ENCODE measurements at regions not wholly inside any gene's neighbourhood (a gene's known extent, or its start where the extent isn't known, plus 50 kb on each side); places are given as distances from the start of the nearest gene placed in this dataset.
"Not testable (repeated sequence)": the region's sequence is repeated elsewhere in the genome, so short reads cannot be mapped to it uniquely, and the experiment has no call there.

DNA sequence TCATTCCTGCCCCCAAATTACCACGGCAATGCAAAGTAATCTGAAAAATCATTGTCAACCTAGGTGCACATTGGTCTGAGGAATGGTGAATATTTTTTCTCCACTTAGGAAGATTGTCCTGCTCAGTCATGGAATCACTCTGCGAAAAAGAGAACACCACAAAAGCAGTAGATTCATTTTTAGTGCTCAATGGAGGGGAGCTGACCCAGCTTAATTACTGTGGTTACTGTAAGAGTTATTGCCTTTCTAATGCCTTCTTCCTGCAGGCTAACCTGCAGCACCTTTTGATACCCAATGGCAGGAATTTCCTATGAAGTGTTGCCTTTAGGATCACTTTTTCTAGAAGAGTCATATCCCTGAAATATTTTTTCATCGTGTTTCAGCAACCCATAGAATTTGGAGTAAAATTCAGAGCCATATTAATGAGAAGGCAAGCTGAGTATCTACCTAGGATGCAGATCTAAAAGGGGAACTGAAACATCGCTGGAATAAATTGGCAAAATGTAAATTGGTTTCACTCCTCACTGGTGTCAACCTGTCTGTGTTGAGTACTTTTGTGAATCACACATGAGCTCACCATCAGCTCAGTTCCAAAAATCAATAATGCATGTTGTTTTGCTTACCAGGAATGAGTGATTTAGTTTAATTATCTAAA is 464.5 kb downstream of the CSNK1G3 start:
- H3K27ac Mint-ChIP-seq (ENCODE audit: unreplicated experiment): no peak overlapping the region
- CTCF ChIA-PET: interaction anchor here (0.6 to 1.0 kb wide), 3 partner anchors 9 to 764 kb away, joined by 3 read pairs; no protein-coding TSS in a partner anchor
- H3K36me3 Mint-ChIP-seq (ENCODE audit: insufficient read depth, unreplicated experiment): no peaks in the 10 kb centered on the region
- H3K9me3 Mint-ChIP-seq (ENCODE audit: low read depth, unreplicated experiment): peaks cover under 1% of the 10 kb centered on the region
- H3K4me3 Mint-ChIP-seq (ENCODE audit: low read depth, unreplicated experiment): no peak overlapping the region
- no peak for DNase-seq
- BruUV-seq (replicated peaks): no TSS peak
- TF ChIP-seq CTCF (IDR thresholded peaks at IDR 0.05; ENCODE audit: unreplicated experiment): no peak
- no peaks in the 10 kb centered on the region for H3K27me3 Mint-ChIP-seq (ENCODE audit: unreplicated experiment)
- H3K4me1 Mint-ChIP-seq (ENCODE audit: low read depth, unreplicated experiment): no peaks in the 10 kb centered on the region
- intact Hi-C loops (cut with micrococcal nuclease; ENCODE audit: unreplicated experiment): no loop called here

DNA sequence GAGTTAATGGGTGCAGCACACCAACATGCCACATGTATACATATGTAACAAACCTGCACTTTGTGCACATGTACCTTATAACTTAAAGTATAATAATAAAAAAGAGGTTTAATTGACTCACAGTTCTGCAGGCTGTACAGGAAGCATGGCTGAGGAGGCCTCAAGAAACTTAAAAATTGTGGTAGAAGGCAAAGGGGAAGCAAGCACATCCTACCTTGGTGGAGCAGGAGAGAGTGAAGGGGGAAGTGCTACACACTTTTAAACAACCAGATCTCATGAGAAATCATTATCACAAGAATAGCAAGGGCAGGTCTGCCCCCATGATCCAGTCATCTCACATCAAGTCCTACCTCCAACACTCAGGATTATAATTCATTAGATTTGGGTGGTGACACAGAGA is 463.5 kb downstream of the CSNK1G3 start:
- intact Hi-C loops (cut with micrococcal nuclease; ENCODE audit: unreplicated experiment); CTCF ChIA-PET; BruUV-seq (replicated peaks); H3K27me3 Mint-ChIP-seq (ENCODE audit: unreplicated experiment); H3K4me1 Mint-ChIP-seq (ENCODE audit: low read depth, unreplicated experiment); H3K4me3 Mint-ChIP-seq (ENCODE audit: low read depth, unreplicated experiment); H3K27ac Mint-ChIP-seq (ENCODE audit: unreplicated experiment); DNase-seq; H3K9me3 Mint-ChIP-seq (ENCODE audit: low read depth, unreplicated experiment); H3K36me3 Mint-ChIP-seq (ENCODE audit: insufficient read depth, unreplicated experiment): not testable (repeated sequence)

DNA sequence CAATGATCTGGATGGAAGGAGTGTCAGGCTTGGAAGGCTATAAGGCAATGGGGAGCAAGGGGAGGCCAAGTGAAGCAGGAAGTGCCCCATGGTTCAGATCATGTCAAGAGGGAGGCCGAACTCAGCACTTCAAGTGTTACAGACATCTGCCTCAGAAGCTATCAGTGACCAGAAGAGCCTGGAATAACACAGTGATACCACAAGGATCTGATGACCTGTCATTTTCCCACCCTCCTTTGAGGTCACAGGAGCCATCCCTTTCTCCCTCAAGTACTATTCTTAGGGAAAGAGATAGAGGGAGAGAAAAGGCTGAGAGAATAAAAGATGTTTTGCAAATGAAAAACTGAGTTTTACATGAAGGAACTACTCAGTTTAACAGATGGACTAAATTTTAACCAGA is 454.8 kb downstream of the CSNK1G3 start:
- TF ChIP-seq CTCF (IDR thresholded peaks at IDR 0.05; ENCODE audit: unreplicated experiment): no peak
- no peak overlapping the region for H3K4me3 Mint-ChIP-seq (ENCODE audit: low read depth, unreplicated experiment)
- intact Hi-C loops (cut with micrococcal nuclease; ENCODE audit: unreplicated experiment): no loop called here
- CTCF ChIA-PET: interaction anchor here (0.6 kb wide), 1 partner anchor 1358 kb away, joined by 4 read pairs; no protein-coding TSS in a partner anchor
- H3K27me3 Mint-ChIP-seq (ENCODE audit: unreplicated experiment): no peaks in the 10 kb centered on the region
- H3K9me3 Mint-ChIP-seq (ENCODE audit: low read depth, unreplicated experiment): peaks cover 6% of the 10 kb centered on the region
- no peak for DNase-seq
- H3K4me1 Mint-ChIP-seq (ENCODE audit: low read depth, unreplicated experiment): no peaks in the 10 kb centered on the region
- no TSS peak for BruUV-seq (replicated peaks)
- no peaks in the 10 kb centered on the region for H3K36me3 Mint-ChIP-seq (ENCODE audit: insufficient read depth, unreplicated experiment)
- H3K27ac Mint-ChIP-seq (ENCODE audit: unreplicated experiment): no peak overlapping the region

DNA sequence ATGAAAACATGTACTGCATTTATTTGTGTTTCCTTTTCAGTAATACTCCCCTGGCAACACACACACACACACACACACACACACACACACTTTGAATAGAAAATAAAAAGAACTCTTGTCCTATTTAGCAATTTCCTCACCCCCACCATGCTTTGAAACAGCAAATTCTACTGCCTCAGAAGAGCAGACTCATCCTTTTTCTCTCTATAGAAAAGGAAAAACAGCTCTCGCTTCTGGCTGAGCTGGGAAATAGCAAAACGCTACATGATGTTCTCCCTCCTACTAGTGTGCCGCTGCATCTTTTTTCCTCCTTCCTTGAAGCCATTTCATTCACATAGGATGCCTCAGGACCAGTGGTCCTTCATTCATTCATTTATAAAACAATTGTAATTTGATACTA is 453.6 kb downstream of the CSNK1G3 start:
- intact Hi-C loops (cut with micrococcal nuclease; ENCODE audit: unreplicated experiment): no loop called here
- DNase-seq: no peak
- H3K9me3 Mint-ChIP-seq (ENCODE audit: low read depth, unreplicated experiment): no peaks in the 10 kb centered on the region
- H3K4me1 Mint-ChIP-seq (ENCODE audit: low read depth, unreplicated experiment): no peaks in the 10 kb centered on the region
- no peak overlapping the region for H3K27ac Mint-ChIP-seq (ENCODE audit: unreplicated experiment)
- no TSS peak for BruUV-seq (replicated peaks)
- no peaks in the 10 kb centered on the region for H3K36me3 Mint-ChIP-seq (ENCODE audit: insufficient read depth, unreplicated experiment)
- H3K27me3 Mint-ChIP-seq (ENCODE audit: unreplicated experiment): no peaks in the 10 kb centered on the region
- CTCF ChIA-PET: interaction anchor here (0.7 kb wide), 1 partner anchor 63 kb away, joined by 3 read pairs; no protein-coding TSS in a partner anchor
- TF ChIP-seq CTCF (IDR thresholded peaks at IDR 0.05; ENCODE audit: unreplicated experiment): no peak
- H3K4me3 Mint-ChIP-seq (ENCODE audit: low read depth, unreplicated experiment): no peak overlapping the region

DNA sequence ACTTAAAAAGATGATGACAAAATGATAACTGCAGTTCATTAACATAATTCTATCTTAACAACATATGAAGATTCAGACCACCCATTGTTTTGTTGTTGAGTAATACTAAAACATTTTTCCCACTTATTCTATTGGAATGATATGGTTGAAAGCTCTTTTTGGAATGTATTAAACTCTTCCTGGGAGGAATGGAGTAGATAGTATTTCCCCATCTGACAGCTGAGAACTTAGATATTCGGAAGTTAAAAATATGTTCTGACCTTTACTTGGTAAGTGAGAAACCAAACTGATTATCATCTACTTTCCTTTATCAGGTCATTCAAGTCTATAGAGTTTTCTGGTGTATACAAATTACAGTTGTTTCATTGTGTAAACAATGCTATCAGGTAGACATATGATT is 452.9 kb downstream of the CSNK1G3 start:
- no peaks in the 10 kb centered on the region for H3K36me3 Mint-ChIP-seq (ENCODE audit: insufficient read depth, unreplicated experiment)
- H3K4me3 Mint-ChIP-seq (ENCODE audit: low read depth, unreplicated experiment): no peak overlapping the region
- H3K4me1 Mint-ChIP-seq (ENCODE audit: low read depth, unreplicated experiment): no peaks in the 10 kb centered on the region
- H3K27me3 Mint-ChIP-seq (ENCODE audit: unreplicated experiment): peaks cover 7% of the 10 kb centered on the region
- TF ChIP-seq CTCF (IDR thresholded peaks at IDR 0.05; ENCODE audit: unreplicated experiment): no peak
- no peak for DNase-seq
- no peaks in the 10 kb centered on the region for H3K9me3 Mint-ChIP-seq (ENCODE audit: low read depth, unreplicated experiment)
- BruUV-seq (replicated peaks): no TSS peak
- CTCF ChIA-PET: no interaction called here
- no peak overlapping the region for H3K27ac Mint-ChIP-seq (ENCODE audit: unreplicated experiment)
- intact Hi-C loops (cut with micrococcal nuclease; ENCODE audit: unreplicated experiment): no loop called here
